ENCODE measurements at regions not wholly inside any gene's neighbourhood (a gene's known extent, or its start where the extent isn't known, plus 50 kb on each side); places are given as distances from the start of the nearest gene placed in this dataset.

DNA sequence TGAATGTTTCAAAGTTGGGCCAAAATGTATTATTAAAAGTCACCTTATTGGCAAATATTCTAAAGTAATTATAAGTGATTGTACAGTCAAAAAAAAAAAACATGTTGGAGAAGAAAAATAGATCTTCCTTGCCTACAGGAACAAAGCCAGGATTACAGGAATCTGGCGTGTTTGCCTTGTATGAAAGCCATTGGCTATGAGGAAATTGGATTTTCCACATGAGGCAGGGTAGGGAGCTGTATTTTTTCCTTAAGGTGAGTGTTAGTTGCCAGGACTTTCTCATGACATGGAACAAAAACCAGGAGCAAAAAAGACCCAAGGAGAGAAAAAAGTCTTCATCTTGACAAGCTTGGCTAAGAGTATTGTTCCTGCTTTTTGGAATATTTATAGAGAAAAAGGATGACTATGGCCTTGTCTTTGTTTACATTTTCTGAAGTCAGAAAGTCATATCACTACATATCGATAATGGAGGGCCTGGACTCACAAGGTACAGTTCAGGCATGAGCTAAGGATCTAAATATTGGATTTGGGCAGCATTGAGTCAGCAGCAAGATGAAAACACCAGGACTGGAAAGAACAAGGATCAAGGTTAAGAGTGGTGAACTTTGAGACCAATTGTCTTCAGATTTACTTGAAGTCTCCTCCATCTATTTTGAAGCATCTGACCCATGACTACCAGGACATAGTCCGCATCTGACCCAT, 68.4 kb upstream of the FLRT2 start:
- Histone ChIP-seq H3K27me3 (ENCODE audit: control insufficient read depth, insufficient read depth, low read length) (no peaks in the 10 kb centered on the region), H3K4me3 (ENCODE audit: low read depth, low read length) (no peak overlapping the region), H3K9me3 (ENCODE audit: control insufficient read depth, insufficient read depth, low read length) (no peaks in the 10 kb centered on the region), H3K27ac (ENCODE audit: low read depth, low read length) (no peak overlapping the region)
- CTCF ChIA-PET = no interaction called here
- POLR2A ChIA-PET = no interaction called here
- DNase-seq (ENCODE audit: low read depth, low spot score) = no peak
- TF ChIP-seq, protein P1, sequence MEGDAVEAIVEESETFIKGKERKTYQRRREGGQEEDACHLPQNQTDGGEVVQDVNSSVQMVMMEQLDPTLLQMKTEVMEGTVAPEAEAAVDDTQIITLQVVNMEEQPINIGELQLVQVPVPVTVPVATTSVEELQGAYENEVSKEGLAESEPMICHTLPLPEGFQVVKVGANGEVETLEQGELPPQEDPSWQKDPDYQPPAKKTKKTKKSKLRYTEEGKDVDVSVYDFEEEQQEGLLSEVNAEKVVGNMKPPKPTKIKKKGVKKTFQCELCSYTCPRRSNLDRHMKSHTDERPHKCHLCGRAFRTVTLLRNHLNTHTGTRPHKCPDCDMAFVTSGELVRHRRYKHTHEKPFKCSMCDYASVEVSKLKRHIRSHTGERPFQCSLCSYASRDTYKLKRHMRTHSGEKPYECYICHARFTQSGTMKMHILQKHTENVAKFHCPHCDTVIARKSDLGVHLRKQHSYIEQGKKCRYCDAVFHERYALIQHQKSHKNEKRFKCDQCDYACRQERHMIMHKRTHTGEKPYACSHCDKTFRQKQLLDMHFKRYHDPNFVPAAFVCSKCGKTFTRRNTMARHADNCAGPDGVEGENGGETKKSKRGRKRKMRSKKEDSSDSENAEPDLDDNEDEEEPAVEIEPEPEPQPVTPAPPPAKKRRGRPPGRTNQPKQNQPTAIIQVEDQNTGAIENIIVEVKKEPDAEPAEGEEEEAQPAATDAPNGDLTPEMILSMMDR (IDR thresholded peaks at IDR 0.05; ENCODE audit: low read depth, low read length) = no peak

DNA sequence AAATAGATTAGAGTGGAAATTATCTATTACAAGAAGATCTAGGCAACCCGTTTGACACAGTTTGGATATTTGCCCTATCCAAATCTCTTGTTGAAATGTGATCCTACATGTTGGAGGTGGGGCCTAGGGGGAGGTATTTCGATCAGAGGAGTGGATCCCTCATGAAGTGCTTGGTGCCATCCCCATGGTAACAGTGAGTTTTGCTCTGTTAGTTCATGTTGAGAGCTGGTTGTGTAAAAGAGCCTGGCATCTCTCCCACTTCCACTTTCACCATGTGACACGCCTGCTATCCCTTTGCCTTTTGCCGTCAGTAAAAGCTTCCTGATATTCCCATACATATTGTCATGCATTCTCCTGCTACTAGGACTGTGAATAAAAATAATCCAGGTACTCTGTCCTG, 66.4 kb upstream of the FLRT2 start:
- POLR2A ChIA-PET = no interaction called here
- TF ChIP-seq, protein P1 (IDR thresholded peaks at IDR 0.05; ENCODE audit: low read depth, low read length) = no peak
- H3K4me3 ChIP-seq (ENCODE audit: low read depth, low read length) = no peak overlapping the region
- CTCF ChIA-PET = no interaction called here
- H3K9me3 ChIP-seq (ENCODE audit: control insufficient read depth, insufficient read depth, low read length) = no peaks in the 10 kb centered on the region
- no peak for DNase-seq (ENCODE audit: low read depth, low spot score)
- H3K27me3 ChIP-seq (ENCODE audit: control insufficient read depth, insufficient read depth, low read length) = no peaks in the 10 kb centered on the region
- H3K27ac ChIP-seq (ENCODE audit: low read depth, low read length) = no peak overlapping the region

DNA sequence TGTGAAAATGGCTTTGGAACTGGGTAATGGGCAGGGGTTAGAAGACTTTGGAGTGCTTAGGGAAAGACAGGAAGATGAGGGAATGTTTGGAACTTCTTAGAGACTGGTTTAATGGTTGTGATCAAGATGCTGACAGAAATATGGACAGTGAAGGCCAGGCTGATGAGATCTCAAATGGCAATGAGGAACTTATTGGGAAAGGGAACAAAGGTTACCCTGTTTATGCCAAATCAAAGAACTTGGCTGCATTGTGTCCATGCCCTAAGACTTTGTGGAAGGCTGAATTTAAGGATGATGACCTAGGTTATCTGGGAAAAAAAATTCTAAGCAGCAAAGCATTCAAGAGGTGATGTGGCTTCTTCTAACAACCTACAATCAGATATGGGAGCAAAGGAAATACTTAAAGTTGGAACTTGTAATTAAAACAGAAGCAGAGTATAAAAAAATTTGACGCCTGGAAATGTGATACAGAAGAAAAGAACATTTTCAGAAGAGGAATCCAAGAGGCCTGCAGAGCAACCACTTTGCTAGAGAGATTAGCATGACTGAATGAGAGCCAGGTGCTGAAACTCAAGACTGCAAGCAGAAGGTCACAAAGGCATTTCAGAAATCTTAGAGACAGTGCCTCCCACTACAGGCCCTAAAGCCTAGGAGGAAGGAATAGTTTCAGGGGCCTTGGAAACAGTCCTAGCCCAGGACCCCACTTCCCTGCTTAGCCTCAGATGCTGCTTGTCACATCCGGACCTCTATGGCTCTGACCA, 65.6 kb upstream of the FLRT2 start:
- no peak overlapping the region for H3K4me3 ChIP-seq (ENCODE audit: low read depth, low read length)
- H3K27me3 ChIP-seq (ENCODE audit: control insufficient read depth, insufficient read depth, low read length) = no peaks in the 10 kb centered on the region
- ChIA-PET POLR2A (no interaction called here), CTCF (no interaction called here)
- no peak for DNase-seq (ENCODE audit: low read depth, low spot score)
- H3K27ac ChIP-seq (ENCODE audit: low read depth, low read length) = no peak overlapping the region
- TF ChIP-seq, protein P1 (IDR thresholded peaks at IDR 0.05; ENCODE audit: low read depth, low read length) = no peak
- H3K9me3 ChIP-seq (ENCODE audit: control insufficient read depth, insufficient read depth, low read length) = no peaks in the 10 kb centered on the region

DNA sequence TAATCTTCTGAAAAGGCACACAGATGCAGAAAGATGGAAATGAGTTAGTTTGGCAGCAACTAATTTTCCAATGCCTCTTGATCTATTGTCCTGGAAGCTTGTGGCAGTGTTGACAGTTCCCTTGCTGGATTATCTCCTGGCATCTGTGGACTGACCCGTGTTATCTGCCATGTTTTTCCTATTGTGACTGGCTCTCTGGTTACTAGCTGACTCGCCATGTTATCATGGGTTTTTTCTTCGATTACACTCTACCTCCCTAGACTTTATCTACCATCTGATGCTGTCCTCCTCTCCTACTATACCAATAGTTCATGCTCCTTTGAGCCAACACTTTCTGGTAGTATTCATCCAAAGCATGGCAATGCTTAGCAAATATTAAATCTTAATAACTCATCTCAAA, 63.3 kb upstream of the FLRT2 start:
- no peak overlapping the region for H3K27ac ChIP-seq (ENCODE audit: low read depth, low read length)
- CTCF ChIA-PET = no interaction called here
- TF ChIP-seq, protein P1 (IDR thresholded peaks at IDR 0.05; ENCODE audit: low read depth, low read length) = no peak
- no peak overlapping the region for H3K4me3 ChIP-seq (ENCODE audit: low read depth, low read length)
- no peak for DNase-seq (ENCODE audit: low read depth, low spot score)
- H3K9me3 ChIP-seq (ENCODE audit: control insufficient read depth, insufficient read depth, low read length) = no peaks in the 10 kb centered on the region
- POLR2A ChIA-PET = no interaction called here
- H3K27me3 ChIP-seq (ENCODE audit: control insufficient read depth, insufficient read depth, low read length) = no peaks in the 10 kb centered on the region

DNA sequence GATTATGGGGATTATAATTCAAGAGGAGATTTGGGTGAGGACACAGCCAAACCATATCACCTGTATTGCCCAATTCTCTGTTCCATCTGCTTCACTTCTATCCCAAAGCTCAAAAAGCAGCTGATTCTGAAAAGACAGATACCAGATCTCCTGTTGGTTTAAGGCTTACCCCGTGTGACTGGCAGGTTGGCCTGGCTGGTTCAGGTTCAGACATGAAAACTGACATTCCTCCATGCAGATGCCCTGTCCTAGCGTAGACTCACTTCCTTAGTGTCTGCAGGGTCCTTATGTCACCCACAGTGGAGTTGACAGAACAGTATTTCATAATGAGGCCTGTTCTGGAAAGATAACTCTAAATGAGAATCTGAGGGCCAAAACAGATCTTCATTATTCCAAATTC, 61.1 kb upstream of the FLRT2 start:
- Histone ChIP-seq H3K4me3 (ENCODE audit: low read depth, low read length) (no peak overlapping the region), H3K27me3 (ENCODE audit: control insufficient read depth, insufficient read depth, low read length) (no peaks in the 10 kb centered on the region), H3K27ac (ENCODE audit: low read depth, low read length) (no peak overlapping the region), H3K9me3 (ENCODE audit: control insufficient read depth, insufficient read depth, low read length) (no peaks in the 10 kb centered on the region)
- ChIA-PET CTCF (no interaction called here), POLR2A (no interaction called here)
- TF ChIP-seq, protein P1 (IDR thresholded peaks at IDR 0.05; ENCODE audit: low read depth, low read length) = no peak
- DNase-seq (ENCODE audit: low read depth, low spot score) = no peak
